ELR (cell line): ENCODE measurements at regions not wholly inside any gene's neighbourhood (a gene's known extent, or its start where the extent isn't known, plus 50 kb on each side); places are given as distances from the start of the nearest gene placed in this dataset.
"Not testable (repeated sequence)": the region's sequence is repeated elsewhere in the genome, so short reads cannot be mapped to it uniquely, and the experiment has no call there.

Experiments
- DNase-seq: peaks from one replicate; pipeline ENCODE4 v3.0.0-alpha.2; 2015; ENCODE audit warnings: low read depth

GRCh38 chr10:29363930-29364329, 75.1 kb downstream of the LYZL1 start:
- not testable (repeated sequence) for DNase-seq

- not testable (repeated sequence) for DNase-seq
Observed at GRCh38 chr10:29366206-29366605, 77.3 kb downstream of the LYZL1 start.

DNA sequence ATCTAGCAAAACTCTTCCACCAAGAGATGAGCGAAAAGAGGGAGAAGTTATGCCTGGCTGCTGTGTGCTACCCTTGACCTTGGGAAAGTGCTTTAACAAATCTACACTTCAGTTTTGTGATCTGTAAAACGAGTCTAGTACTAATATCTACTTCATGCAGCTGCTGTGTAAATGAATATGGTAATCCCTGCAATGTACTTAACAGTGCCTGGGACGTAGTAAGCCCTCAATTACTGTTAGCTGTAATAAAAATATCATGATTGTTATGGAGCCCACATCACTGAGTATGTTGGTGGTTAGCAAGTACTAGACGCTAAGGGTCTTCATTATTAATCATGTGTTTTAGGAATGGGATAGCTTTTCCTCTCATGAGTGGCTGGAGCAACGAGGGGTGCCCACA, 80.5 kb downstream of the LYZL1 start:
- DNase-seq: no peak

- peak; percentile 21 for DNase-seq
Observed at GRCh38 chr10:29370097-29371092, 81.5 kb downstream of the LYZL1 start.

GRCh38 chr10:29372920-29373319, 84.0 kb downstream of the LYZL1 start:
- DNase-seq: no peak

- no peak for DNase-seq
Observed at GRCh38 chr10:29374162-29374561, 85.3 kb downstream of the LYZL1 start.

DNA sequence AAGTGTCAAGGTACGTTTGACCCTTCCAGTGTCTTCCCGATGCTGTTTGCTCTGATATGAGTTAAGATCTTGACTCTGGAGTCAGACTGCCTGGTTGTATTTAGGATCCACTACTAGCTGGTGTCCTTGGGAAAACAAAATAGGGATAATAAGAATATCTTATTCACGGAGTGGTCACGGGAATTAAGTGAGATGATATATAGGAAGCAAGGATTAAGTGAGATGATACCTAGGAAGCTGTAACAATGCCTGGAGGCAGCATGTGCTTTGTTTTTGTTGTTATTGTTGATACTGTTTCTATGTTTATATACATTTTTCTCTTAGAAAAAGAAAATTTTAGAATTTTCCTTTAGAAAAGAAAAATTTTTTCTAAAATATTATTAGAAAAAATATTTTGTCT, 87.0 kb downstream of the LYZL1 start:
- no peak for DNase-seq

DNA sequence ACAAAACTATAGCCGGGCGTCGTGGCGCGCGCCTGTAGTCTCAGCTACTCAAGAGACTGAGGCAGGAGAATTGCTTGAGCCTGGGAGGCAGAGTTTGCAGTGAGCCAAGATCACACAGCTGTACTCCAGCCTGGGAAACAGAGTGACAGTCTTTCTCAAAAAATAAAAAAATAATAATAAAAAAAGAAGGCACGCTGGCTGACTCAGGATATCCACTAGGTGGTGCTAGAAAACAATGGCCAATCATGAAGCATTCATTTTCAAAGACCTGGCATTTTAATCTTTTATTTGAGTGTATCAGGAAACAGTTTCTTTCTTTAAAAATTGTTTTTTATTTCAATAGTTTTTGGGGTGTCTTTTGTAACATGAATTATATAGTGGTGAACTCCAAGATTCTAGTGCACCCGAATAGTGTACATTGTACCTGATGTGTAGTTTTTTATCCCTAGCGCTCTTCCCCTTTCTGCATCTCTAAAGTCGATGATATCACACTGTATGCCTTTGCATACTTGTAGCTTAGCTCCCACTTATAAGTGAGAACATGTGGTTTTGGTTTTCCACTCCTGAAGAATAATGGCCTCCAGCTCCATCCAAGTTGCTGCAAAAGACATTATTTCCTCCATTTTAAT, 88.6 kb downstream of the LYZL1 start:
- peak; percentile 55 for DNase-seq

DNA sequence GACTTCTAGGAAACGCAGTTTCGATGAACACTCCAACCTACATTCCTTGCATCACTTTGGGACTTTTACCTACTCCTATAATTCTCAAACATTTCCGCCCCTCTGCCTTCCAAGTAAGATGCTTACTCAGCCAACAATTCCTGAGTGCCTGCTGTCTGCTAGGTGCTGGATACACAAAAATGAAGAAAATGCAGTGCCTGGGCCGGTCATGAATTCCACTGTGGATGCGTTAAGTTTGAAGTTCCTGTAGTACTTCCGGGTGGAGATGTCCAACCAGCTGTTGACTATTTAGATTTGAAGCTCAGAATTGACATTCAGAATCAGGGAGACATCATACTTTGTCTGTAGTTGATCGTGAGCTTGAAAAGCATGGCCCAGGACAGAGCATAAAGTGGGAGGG, 89.2 kb downstream of the LYZL1 start:
- DNase-seq: no peak

GRCh38 chr10:29379208-29379607, 90.3 kb downstream of the LYZL1 start:
- no peak for DNase-seq

- not testable (repeated sequence) for DNase-seq
Observed at GRCh38 chr10:29379777-29380598, 91.1 kb downstream of the LYZL1 start.

DNA sequence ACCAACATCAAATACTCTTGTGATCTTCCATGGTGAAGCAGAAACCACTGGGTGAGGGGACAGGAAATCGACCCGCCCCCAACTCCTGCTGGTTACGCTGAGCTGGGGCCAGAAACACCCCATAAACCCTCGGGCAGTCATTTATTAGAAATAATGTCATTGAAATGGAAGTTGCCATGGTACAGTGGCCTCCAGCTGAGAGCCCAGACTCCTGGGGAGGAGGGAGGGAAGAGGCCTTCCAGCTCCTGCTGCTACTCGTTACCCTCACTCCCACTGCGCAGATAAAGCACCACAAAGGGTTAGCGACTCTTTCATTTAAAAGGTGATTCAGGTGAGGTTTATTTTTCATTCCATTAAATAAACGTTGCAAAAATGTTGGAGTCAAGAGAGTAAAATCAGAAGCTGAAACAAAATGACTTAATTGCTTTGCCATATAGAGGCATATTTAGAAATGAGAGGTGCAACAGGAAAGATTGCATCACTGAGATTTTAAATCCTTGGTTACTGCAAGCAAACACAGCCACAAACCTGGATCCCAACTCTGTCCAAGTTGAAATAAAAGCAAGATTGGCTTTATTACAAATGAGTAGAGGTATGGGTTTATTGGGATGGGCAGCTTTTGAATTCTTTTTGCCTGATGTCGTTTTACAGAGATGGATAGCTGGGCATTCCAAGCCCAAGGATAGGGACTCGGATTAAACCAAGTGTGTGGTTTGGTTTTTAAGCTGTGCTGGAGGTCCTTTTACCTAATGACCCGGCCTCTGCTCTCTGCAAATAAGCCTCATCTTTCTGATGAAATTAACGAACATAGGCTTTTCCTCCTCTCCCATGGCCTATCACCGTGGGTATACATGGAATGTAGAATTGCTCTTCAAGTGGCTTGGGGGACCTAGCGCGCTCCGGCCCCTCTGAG, 92.0 kb downstream of the LYZL1 start:
- not testable (repeated sequence) for DNase-seq

DNA sequence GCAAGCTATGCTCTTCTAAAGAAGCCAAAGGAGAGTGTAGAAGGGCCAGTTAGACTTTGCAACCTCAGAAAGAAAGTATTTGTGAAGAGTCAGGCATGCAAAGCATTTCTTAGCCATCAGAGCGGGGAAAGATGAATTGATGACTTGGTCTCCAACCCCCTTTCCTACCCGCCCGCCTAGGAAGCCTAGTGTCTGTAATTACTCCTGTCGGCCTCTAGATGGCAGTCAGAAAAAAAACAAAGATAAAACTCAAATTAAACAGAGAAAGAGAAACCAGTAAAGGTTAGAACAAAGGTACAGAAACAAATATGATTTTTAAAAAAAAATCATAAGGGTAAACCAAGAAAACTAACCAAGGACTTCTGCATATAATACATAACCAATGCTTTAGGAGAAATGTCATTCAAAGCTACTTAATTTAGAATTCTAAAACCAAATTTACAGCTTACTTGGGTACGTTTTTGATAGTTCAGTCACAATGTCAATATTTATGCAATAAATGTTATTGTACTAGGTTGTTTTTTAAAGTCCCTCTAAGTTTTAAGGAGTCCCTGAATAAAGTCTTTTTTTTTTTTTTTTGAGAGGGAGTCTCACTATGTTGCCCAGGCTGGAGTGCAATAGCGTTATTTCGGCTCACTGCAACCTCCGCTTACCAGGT, 97.6 kb downstream of the LYZL1 start:
- peak; percentile 61 for DNase-seq

GRCh38 chr10:29387269-29387668, 98.4 kb downstream of the LYZL1 start:
- no peak for DNase-seq

GRCh38 chr10:29388112-29388511, 99.2 kb downstream of the LYZL1 start:
- DNase-seq: not testable (repeated sequence)

DNA sequence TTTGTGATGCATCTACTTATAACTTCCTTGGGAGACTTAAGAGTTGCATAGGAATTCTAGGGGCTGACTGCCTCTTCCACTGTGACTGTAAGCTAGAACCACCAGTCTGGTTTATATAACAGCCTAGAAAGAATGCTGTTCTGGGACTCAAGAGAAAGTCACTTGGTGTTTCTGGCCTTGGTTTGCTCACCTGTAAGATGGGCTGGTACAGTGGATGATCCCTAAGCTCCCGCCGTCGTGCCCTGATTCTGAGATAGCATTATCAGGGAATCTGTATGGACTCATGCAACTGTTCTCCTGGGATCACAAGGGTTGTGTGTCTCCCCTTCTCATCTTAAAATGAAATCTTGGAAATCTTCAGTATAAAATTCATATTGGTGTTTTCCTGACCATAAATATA, 100.6 kb downstream of the LYZL1 start:
- no peak for DNase-seq

- no peak for DNase-seq
Observed at GRCh38 chr10:29389935-29390334, 101.1 kb downstream of the LYZL1 start.

DNA sequence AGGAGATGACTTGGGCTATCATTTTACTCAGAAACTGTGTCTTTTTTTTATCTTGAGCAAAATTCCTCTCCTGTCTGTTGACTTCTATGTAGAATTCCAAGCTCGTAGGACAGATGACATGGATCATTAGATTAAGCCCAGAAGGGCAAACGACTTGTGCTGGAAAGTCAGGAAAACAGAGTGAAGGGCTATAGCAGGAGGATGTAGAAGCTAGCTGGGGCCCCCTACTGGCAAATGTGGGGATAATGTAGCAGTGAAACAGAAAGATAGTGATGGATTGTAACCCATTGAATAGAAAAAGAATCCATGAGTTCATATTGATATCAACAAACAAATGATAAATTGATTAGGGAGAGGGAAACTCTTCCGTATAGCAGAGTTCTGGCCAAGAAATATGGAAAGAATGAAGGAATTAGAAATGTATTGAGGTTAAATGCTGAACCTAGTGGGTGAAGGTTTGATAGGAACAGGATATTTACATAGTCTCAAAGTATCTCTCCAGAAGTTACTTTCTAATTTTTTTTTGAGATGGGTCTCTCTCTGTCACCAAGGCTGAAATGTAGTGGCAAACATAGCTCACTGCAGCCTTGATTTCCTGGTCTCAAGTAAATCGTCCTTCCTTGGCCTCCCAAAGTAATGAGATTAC, 103.6 kb downstream of the LYZL1 start:
- DNase-seq: peak; percentile 62

GRCh38 chr10:29394321-29394932, 105.6 kb downstream of the LYZL1 start:
- no peak for DNase-seq

DNA sequence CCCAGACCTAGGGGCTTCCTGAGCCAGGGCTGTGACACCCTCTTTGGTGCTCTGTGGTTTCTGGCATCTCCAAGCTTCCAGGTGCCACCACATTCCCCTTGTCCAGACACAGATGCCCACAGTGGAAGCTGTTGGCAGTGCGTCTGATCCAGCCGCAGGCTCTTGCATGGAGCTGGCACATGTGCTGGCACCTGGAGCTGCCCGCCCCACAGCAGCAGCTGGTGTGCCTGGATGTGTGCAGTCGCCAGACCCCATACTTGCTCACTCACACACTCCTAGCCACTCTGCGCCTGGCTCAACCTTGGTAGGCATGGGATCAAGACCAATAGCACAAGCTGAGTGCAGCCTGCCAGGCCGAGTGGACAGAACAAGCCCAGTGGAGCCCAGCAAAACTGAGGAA, 106.5 kb downstream of the LYZL1 start:
- DNase-seq: no peak
